ENCODE measurements at regions not wholly inside any gene's neighbourhood (a gene's known extent, or its start where the extent isn't known, plus 50 kb on each side); places are given as distances from the start of the nearest gene placed in this dataset.

DNA sequence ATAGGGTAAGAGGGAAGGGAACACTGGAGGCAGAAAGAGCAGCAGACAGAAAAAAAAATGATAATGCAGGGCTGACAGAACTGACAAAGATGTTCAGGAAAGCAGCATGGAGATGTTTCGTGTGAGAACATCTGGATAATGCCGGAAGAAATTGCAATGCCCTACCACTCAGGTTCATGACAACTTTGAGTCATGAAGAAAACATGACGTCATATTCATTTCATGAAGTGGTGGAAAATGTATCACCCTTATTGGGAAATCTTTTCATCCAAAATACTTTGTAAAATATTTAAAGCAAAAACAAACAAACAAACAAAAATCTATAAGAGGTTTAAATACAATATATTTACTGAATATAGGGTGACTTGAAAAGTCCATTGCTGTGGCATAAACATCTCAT lies 305.4 kb upstream of the IGF1R start:
- TF ChIP-seq CTCF (conservative IDR thresholded peaks at IDR 0.05) (no peak), ZFX (IDR thresholded peaks at IDR 0.05) (no peak)
